ENCODE measurements at regions not wholly inside any gene's neighbourhood (a gene's known extent, or its start where the extent isn't known, plus 50 kb on each side); places are given as distances from the start of the nearest gene placed in this dataset.

GRCh38 chr14:87052646-87053225, 940.2 kb downstream of the GALC start (continued):
- no peak for TF ChIP-seq ZBTB40 (IDR thresholded peaks at IDR 0.05)
- TF ChIP-seq ZBTB40 (CRISPR knock-in tag; IDR thresholded peaks at IDR 0.05) = no peak
- no peak for TF ChIP-seq SNRNP70 (IDR thresholded peaks at IDR 0.05; ENCODE audit: low read depth, low read length)
- TF ChIP-seq ZNF891 (CRISPR knock-in tag; IDR thresholded peaks at IDR 0.05) = no peak
- no peak for TF ChIP-seq GPN1 (CRISPR knock-in tag; IDR thresholded peaks at IDR 0.05; ENCODE audit: borderline replicate concordance)
- no peak for TF ChIP-seq SMYD3 (CRISPR knock-in tag; IDR thresholded peaks at IDR 0.05)
- TF ChIP-seq KLF6 (CRISPR knock-in tag; IDR thresholded peaks at IDR 0.05) = no peak
- no peak for TF ChIP-seq ZNF180 (CRISPR knock-in tag; IDR thresholded peaks at IDR 0.05; ENCODE audit: borderline replicate concordance, low read depth)
- no peak for TF ChIP-seq ZNF343 (CRISPR knock-in tag; IDR thresholded peaks at IDR 0.05)
- TF ChIP-seq ZNF737 (CRISPR knock-in tag; IDR thresholded peaks at IDR 0.05; ENCODE audit: borderline replicate concordance) = no peak
- TF ChIP-seq ZNF337 (CRISPR knock-in tag; IDR thresholded peaks at IDR 0.05; ENCODE audit: borderline replicate concordance, low read depth) = no peak
- TF ChIP-seq NBN (conservative IDR thresholded peaks at IDR 0.05) = no peak
- TF ChIP-seq SSRP1 (CRISPR knock-in tag; IDR thresholded peaks at IDR 0.05) = no peak
- TF ChIP-seq ZNF549 (CRISPR knock-in tag; IDR thresholded peaks at IDR 0.05) = no peak
